Sigmoid colon (tissue), 4 donors: ENCODE measurements at regions not wholly inside any gene's neighbourhood (a gene's known extent, or its start where the extent isn't known, plus 50 kb on each side); places are given as distances from the start of the nearest gene placed in this dataset.

Experiments
- EP300 ChIP-seq, 4 donors: sonication (generic); formaldehyde crosslinking; IDR thresholded peaks; one replicate each; pipeline ENCODE4 v1.6.1; 2017; ENCODE audit warnings: antibody characterized with exemption in 4 of 4
- POLR2A ChIP-seq, 2 donors: fragments of 450-650 bp; IDR thresholded peaks; one replicate each; pipeline ENCODE4 v1.6.1; 2016; ENCODE audit warnings: antibody characterized with exemption in 2 of 2, mild to moderate bottlenecking in 2 of 2, moderate library complexity in 2 of 2
- POLR2AphosphoS5 ChIP-seq, 4 donors: sonication (generic); formaldehyde crosslinking; IDR thresholded peaks; one replicate each; pipeline ENCODE4 v1.6.1; 2017; ENCODE audit warnings: antibody characterized with exemption in 4 of 4
- TF ChIP-seq, protein P1 (sequence below), 4 experiments: fragments of 450-650 bp in 3 of 4; fragments of 200-600 bp in 1 of 4; IDR thresholded peaks; one replicate each; pipeline ENCODE4 v1.5.1; 2016 to 2019; ENCODE audit warnings: antibody characterized with exemption in 4 of 4, mild to moderate bottlenecking in 3 of 4, moderate library complexity in 2 of 4

DNA sequence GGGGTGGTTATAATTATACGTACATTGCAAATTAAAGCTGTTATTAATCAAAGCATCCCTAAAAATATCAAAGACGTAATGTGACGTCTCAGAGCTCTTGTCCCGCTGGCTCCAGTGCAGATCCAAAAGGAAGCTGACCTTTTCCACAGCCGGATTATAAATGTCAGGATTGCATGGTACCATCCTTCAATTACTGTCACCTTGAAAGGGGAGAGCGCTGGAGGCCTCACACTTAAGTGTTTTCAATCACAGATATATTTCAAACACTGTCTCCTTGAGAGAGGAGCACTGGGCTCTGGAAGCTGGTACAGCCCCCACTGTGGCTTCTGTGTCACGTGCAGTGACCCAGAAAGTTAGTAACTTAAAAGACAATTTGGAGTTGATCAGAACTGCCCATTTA lies 94.2 kb downstream of the AIPL1 start:
- TF ChIP-seq POLR2AphosphoS5 (IDR thresholded peaks at IDR 0.05) (no peak), EP300 (IDR thresholded peaks at IDR 0.05) (no peak), POLR2A (IDR thresholded peaks at IDR 0.05) (no peak)
- TF ChIP-seq, protein P1, sequence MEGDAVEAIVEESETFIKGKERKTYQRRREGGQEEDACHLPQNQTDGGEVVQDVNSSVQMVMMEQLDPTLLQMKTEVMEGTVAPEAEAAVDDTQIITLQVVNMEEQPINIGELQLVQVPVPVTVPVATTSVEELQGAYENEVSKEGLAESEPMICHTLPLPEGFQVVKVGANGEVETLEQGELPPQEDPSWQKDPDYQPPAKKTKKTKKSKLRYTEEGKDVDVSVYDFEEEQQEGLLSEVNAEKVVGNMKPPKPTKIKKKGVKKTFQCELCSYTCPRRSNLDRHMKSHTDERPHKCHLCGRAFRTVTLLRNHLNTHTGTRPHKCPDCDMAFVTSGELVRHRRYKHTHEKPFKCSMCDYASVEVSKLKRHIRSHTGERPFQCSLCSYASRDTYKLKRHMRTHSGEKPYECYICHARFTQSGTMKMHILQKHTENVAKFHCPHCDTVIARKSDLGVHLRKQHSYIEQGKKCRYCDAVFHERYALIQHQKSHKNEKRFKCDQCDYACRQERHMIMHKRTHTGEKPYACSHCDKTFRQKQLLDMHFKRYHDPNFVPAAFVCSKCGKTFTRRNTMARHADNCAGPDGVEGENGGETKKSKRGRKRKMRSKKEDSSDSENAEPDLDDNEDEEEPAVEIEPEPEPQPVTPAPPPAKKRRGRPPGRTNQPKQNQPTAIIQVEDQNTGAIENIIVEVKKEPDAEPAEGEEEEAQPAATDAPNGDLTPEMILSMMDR (IDR thresholded peaks at IDR 0.05), result no peak
